ENCODE measurements at regions not wholly inside any gene's neighbourhood (a gene's known extent, or its start where the extent isn't known, plus 50 kb on each side); places are given as distances from the start of the nearest gene placed in this dataset.

- DNase-seq = no peak
- H3K36me3 ChIP-seq = no peaks in the 10 kb centered on the region
- no peak overlapping the region for H3K4me3 ChIP-seq (ENCODE audit: low read depth, low read length)
These were observed 179.4 kb upstream of the PACRGL start for GRCh38 chr4:20520901-20521300.

GRCh38 chr4:20528508-20528907, 171.8 kb upstream of the PACRGL start:
- H3K36me3 ChIP-seq = no peaks in the 10 kb centered on the region
- no peak for DNase-seq
- no peaks in the 10 kb centered on the region for H3K9me3 ChIP-seq
- H3K4me3 ChIP-seq (ENCODE audit: low read depth, low read length) = no peak overlapping the region
- H3K27me3 ChIP-seq = no peaks in the 10 kb centered on the region
- H3K4me1 ChIP-seq = no peaks in the 10 kb centered on the region
- TF ChIP-seq CTCF (IDR thresholded peaks at IDR 0.05; ENCODE audit: low read depth, low read length) = no peak

More at GRCh38 chr4:20520901-20521300, 179.4 kb upstream of the PACRGL start:
- TF ChIP-seq CTCF (IDR thresholded peaks at IDR 0.05; ENCODE audit: low read depth, low read length) = no peak
- H3K9me3 ChIP-seq = no peaks in the 10 kb centered on the region
- H3K27me3 ChIP-seq = no peaks in the 10 kb centered on the region
- no peaks in the 10 kb centered on the region for H3K4me1 ChIP-seq

- H3K27me3 ChIP-seq = no peaks in the 10 kb centered on the region
- H3K4me1 ChIP-seq = no peaks in the 10 kb centered on the region
- no peaks in the 10 kb centered on the region for H3K9me3 ChIP-seq
- TF ChIP-seq CTCF (IDR thresholded peaks at IDR 0.05; ENCODE audit: low read depth, low read length) = no peak
- no peak overlapping the region for H3K4me3 ChIP-seq (ENCODE audit: low read depth, low read length)
- no peak for DNase-seq
- H3K36me3 ChIP-seq = no peaks in the 10 kb centered on the region
These were observed 170.6 kb upstream of the PACRGL start for GRCh38 chr4:20529691-20530090.

GRCh38 chr4:20532116-20532790, 168.0 kb upstream of the PACRGL start:
- no peaks in the 10 kb centered on the region for H3K27me3 ChIP-seq
- H3K9me3 ChIP-seq = no peaks in the 10 kb centered on the region
- H3K4me3 ChIP-seq (ENCODE audit: low read depth, low read length) = no peak overlapping the region
- TF ChIP-seq CTCF (IDR thresholded peaks at IDR 0.05; ENCODE audit: low read depth, low read length) = no peak
- H3K36me3 ChIP-seq = no peaks in the 10 kb centered on the region
- H3K4me1 ChIP-seq = no peaks in the 10 kb centered on the region
- DNase-seq = no peak

- Histone ChIP-seq H3K36me3 (no peaks in the 10 kb centered on the region), H3K4me3 (ENCODE audit: low read depth, low read length) (no peak overlapping the region), H3K9me3 (no peaks in the 10 kb centered on the region), H3K4me1 (no peaks in the 10 kb centered on the region), H3K27me3 (no peaks in the 10 kb centered on the region)
- no peak for DNase-seq
- TF ChIP-seq CTCF (IDR thresholded peaks at IDR 0.05; ENCODE audit: low read depth, low read length) = no peak
These were observed 167.1 kb upstream of the PACRGL start for GRCh38 chr4:20532871-20533870.

GRCh38 chr4:20538905-20539304, 161.4 kb upstream of the PACRGL start:
- no peaks in the 10 kb centered on the region for H3K36me3 ChIP-seq
- H3K27me3 ChIP-seq = no peaks in the 10 kb centered on the region
- TF ChIP-seq CTCF (IDR thresholded peaks at IDR 0.05; ENCODE audit: low read depth, low read length) = no peak
- no peaks in the 10 kb centered on the region for H3K4me1 ChIP-seq
- no peaks in the 10 kb centered on the region for H3K9me3 ChIP-seq
- H3K4me3 ChIP-seq (ENCODE audit: low read depth, low read length) = no peak overlapping the region
- DNase-seq = no peak
